Nephron progenitor cell (in vitro differentiated cells): ENCODE measurements at regions not wholly inside any gene's neighbourhood (a gene's known extent, or its start where the extent isn't known, plus 50 kb on each side); places are given as distances from the start of the nearest gene placed in this dataset.

Source experiments
- DNase-seq: peaks from one replicate; pipeline ENCODE4 v3.0.0; 2021
- H3K27ac Mint-ChIP-seq: 2 replicates; pipeline ENCODE4 v1.8.0; 2021; ENCODE audit warnings: mild to moderate bottlenecking, moderate library complexity, mixed read lengths
- H3K27me3 Mint-ChIP-seq: 2 replicates; pipeline ENCODE4 v1.8.0; 2021; ENCODE audit warnings: mild to moderate bottlenecking, low read depth, mixed read lengths; ENCODE audit not compliant: poor library complexity
- H3K36me3 Mint-ChIP-seq: 2 replicates; pipeline ENCODE4 v1.8.0; 2021; ENCODE audit warnings: low read depth, mixed read lengths
- H3K4me1 Mint-ChIP-seq: 2 replicates; pipeline ENCODE4 v1.8.0; 2021; ENCODE audit warnings: mixed read lengths
- H3K4me3 Mint-ChIP-seq: 2 replicates; pipeline ENCODE4 v1.8.0; 2021; ENCODE audit warnings: mild to moderate bottlenecking, moderate library complexity, mixed read lengths
- H3K9me3 Mint-ChIP-seq: 2 replicates; pipeline ENCODE4 v1.8.0; 2021; ENCODE audit warnings: mild to moderate bottlenecking, moderate library complexity, mixed read lengths
- CTCF ChIP-seq: fragments of 200-600 bp; sonication (generic); IDR thresholded peaks from 2 replicates; pipeline ENCODE4 v1.5.0; 2021; ENCODE audit warnings: antibody characterized with exemption

- Mint-ChIP-seq H3K9me3 (peaks cover 57% of the 10 kb centered on the region), H3K36me3 (no peaks in the 10 kb centered on the region), H3K27ac (no peak overlapping the region), H3K4me3 (no peak overlapping the region), H3K4me1 (no peaks in the 10 kb centered on the region), H3K27me3 (no peaks in the 10 kb centered on the region)
- DNase-seq: no peak
- TF ChIP-seq CTCF: no peak
These were observed 205.6 kb upstream of the EOLA2 start for GRCh38 chrX:150143721-150144440.

- Mint-ChIP-seq H3K9me3 (peaks cover 61% of the 10 kb centered on the region), H3K4me1 (no peaks in the 10 kb centered on the region), H3K4me3 (no peak overlapping the region), H3K36me3 (no peaks in the 10 kb centered on the region), H3K27me3 (no peaks in the 10 kb centered on the region), H3K27ac (peak overlapping the region; percentile 42)
- no peak for TF ChIP-seq CTCF
- DNase-seq: no peak
These were observed 208.1 kb upstream of the EOLA2 start for GRCh38 chrX:150146271-150146896.

GRCh38 chrX:150148749-150149672, 210.7 kb upstream of the EOLA2 start:
- no peak overlapping the region for H3K27ac Mint-ChIP-seq
- no peak overlapping the region for H3K4me3 Mint-ChIP-seq
- H3K36me3 Mint-ChIP-seq: no peaks in the 10 kb centered on the region
- H3K4me1 Mint-ChIP-seq: no peaks in the 10 kb centered on the region
- DNase-seq: no peak
- H3K27me3 Mint-ChIP-seq: no peaks in the 10 kb centered on the region
- H3K9me3 Mint-ChIP-seq: peaks cover 52% of the 10 kb centered on the region
- TF ChIP-seq CTCF: no peak

- H3K4me3 Mint-ChIP-seq: no peak overlapping the region
- H3K36me3 Mint-ChIP-seq: no peaks in the 10 kb centered on the region
- peaks cover 44% of the 10 kb centered on the region for H3K9me3 Mint-ChIP-seq
- DNase-seq: no peak
- no peak overlapping the region for H3K27ac Mint-ChIP-seq
- no peak for TF ChIP-seq CTCF
- H3K4me1 Mint-ChIP-seq: no peaks in the 10 kb centered on the region
- H3K27me3 Mint-ChIP-seq: no peaks in the 10 kb centered on the region
These were observed 211.9 kb upstream of the EOLA2 start for GRCh38 chrX:150150076-150150779.

GRCh38 chrX:150150780-150151125, 212.4 kb upstream of the MAMLD1 start:
- Mint-ChIP-seq H3K9me3 (peaks cover 42% of the 10 kb centered on the region), H3K4me3 (no peak overlapping the region), H3K4me1 (no peaks in the 10 kb centered on the region), H3K27ac (no peak overlapping the region), H3K36me3 (no peaks in the 10 kb centered on the region), H3K27me3 (no peaks in the 10 kb centered on the region)
- no peak for DNase-seq
- no peak for TF ChIP-seq CTCF
